Cardiac septum (tissue), 1 donor: ENCODE measurements at regions not wholly inside any gene's neighbourhood (a gene's known extent, or its start where the extent isn't known, plus 50 kb on each side); places are given as distances from the start of the nearest gene placed in this dataset.

ENCODE experiments used
- DNase-seq: peaks from one replicate; pipeline ENCODE4 v3.0.0-alpha.2; 2020; ENCODE audit warnings: low spot score
- intact Hi-C: fragments of 100-400 bp; cut with DNase I; formaldehyde crosslinking; loops from one replicate; pipeline ENCODE4 v1.14.0; 2022
- donor health status: DM: no; HTN: no; CAD: no.

DNA sequence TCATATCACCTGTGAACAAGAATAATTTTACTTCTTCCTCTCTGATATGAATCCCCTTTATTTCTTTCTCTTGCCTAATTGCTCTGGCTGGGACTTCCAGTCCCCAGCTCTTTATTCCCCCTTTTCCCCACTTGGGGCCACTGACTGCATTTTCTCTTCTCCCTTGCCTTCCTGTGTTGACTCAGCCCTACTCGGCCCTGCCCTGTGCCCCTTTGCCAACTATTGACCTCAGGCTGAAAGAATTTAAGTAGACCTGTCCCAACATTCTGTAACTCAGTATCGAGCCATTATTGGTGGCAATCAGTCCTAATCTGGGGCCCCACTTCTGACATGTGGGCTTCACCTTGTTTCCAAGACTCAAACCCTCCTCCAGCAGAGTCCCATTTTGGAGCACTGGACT, 60.6 kb upstream of the STUM start:
- DNase-seq: no peak
- intact Hi-C loops: no loop called here

DNA sequence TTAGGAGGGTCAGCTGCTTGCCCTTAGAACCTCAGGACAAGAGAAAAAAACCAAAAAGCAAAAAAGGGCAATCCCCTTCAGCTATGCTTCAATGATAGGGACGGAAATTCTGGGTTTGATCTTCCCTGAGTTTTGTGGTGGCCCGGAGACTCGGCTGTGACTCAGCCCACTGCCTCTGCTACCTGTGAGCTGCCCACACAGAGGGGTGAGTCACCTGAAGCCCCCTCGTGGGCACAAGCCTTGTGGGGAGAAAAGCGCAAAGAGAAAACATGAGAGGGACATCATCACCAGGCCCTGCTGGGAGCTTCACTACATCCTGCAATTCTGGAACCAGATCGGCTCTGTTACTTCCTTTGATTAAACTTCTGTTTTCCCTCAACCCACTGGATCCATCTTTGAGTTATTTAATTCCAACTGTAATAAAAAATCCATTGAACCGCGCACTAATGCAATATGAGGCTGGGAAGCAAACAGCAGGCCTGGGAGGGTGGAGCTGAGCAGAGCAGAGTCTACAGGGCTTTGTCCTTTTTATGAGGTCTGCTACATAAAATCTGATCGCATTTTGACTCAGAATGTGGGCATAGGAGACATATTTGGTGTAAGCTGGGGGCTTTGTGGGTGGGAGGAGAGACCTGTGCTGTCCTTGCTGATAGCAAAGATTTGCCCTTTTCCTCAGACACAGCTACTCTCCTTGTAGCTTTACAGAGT, 58.7 kb upstream of the STUM start:
- intact Hi-C loops: no loop called here
- DNase-seq: no peak

DNA sequence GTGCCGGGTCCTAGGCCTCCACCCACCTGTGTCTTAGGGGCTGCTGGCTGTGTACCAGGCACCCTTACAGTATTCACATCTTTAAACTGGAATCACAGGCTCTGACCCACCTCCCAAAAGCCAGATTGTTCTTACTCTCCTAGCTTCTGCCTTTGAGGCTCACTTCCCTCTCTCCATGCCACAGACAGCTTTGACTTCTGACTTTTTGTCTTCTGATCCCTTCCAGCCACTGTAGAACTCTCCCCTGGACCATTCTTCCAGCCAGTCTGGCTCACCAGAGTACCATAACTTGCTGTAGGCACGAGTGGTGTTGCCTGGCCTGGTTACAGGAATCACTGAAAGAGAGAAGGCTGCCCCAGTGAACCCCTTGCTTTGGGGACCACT, 58.1 kb upstream of the STUM start:
- intact Hi-C loops: no loop called here
- no peak for DNase-seq

DNA sequence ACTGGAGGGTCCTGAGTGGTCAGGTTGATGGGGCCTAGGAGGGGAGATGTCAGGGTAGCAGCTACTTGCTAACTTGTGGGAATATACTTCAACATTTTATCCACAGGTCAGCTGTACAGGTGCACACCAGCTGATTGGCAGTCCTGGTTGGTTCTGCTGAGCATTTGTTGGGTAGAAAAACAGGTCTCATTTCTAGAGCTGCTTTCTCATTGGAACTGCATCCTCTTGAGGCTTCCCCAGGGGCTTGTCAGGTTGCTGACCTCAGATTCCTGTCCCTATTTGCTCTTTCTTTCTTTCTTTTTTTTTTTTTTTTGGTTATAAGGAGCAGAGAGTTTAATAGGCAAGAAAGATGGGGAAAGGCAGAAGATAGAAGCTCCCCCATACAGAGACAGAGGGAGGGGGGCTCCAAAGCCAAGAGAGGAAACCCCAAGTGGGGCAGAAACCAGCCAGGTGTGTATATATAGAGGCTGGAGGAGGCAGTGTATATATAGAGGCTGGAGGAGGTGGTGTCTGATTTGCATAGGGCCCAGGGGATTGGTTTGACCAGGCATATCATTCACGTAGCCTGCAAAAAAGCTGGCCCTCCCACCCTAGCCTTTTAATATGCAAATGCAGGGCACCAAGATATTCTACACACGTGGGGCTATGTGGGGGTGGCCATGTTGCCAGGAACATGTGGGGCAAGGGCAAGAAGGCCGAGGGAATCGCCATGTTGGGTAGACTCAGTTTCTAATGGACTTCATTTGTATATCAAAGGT, 57.3 kb upstream of the STUM start:
- intact Hi-C loops: no loop called here
- DNase-seq: no peak

GRCh38 chr1:226492426-226493137, 56.0 kb upstream of the STUM start:
- intact Hi-C loops: no loop called here
- no peak for DNase-seq

GRCh38 chr1:226494092-226494609, 54.4 kb upstream of the STUM start:
- intact Hi-C loops: no loop called here
- DNase-seq: no peak

DNA sequence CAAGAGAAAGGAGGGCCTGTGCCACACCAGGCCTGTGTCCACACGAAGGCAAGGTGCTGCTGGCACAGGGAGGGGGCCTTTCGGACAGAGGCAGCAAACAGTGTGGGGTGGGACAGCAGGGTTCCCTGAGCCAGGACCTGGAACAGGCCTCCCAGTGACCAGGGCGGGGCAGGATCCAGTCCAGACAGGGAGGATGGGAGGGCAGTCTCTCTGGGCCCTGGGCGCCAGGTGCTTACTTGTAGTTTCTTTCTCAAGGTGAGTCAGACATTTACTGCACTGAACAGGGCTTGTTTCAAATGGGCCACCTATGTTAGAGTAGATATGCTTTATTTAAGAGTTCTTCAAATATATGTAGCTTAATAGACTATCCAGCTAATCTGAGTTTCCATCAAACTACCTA, 52.8 kb upstream of the STUM start:
- no peak for DNase-seq
- intact Hi-C loops: no loop called here

DNA sequence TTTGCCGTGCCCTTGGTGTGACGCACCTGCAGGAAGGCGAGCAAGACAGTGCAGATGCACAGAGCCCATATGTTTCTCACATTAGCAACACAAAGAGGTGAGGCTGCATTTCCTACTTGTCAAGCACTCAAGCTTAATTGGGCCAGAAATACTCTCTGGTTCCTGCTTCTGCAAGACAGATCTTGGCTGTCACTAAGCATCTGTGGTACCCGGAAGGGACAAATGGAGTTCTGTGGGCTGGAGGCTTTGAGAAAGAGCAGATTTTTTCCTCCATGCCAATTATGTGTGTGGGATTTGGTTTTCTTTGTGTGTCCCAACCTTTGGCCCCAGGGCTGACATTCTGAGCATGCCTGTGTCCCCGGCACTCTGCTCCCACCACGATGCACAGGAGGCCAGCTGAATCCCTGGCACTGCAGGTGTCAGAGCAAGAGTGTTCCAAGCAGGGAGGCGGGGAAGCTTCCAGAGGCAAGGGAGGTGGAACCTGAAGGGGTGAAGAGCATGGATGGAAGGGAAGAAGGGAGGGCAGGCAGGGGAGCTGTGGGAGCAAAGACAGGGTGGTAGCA, 52.0 kb upstream of the STUM start:
- intact Hi-C loops: no loop called here

GRCh38 chr1:226497276-226497833, 51.2 kb upstream of the STUM start:
- DNase-seq: no peak
- intact Hi-C loops: no loop called here

More for the DNA sequence above, 52.0 kb upstream of the STUM start:
- no peak for DNase-seq

- intact Hi-C loops: no loop called here
These were observed 50.4 kb upstream of the STUM start for GRCh38 chr1:226497991-226498639.

GRCh38 chr1:226498640-226499008, 49.9 kb upstream of the STUM start:
- no peak for DNase-seq
- intact Hi-C loops: no loop called here

More at GRCh38 chr1:226497991-226498639, 50.4 kb upstream of the STUM start:
- no peak for DNase-seq
